ENCODE measurements at regions not wholly inside any gene's neighbourhood (a gene's known extent, or its start where the extent isn't known, plus 50 kb on each side); places are given as distances from the start of the nearest gene placed in this dataset.

DNA sequence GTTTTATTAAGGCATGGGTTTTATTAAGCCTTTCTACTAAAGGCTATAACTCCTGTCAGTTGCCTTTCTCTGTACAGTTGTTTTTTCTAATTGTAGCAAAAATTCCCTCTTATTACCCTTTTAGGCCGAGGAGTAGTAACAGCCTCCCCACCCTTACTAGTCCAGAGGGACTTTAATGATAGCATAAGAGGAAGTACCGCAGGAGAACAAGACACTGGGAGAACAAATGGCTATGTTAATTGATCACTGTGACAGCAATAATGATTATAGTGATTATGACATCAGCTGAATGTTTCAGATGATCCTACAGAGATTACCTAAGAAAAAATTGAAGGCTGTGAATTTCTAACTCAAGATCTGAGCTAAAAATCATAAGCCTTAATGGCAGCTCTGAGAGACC is 383.0 kb upstream of the PTBP2 start:
- TF ChIP-seq POLR2AphosphoS5 (IDR thresholded peaks at IDR 0.05; ENCODE audit: insufficient read depth, low read depth, low read length), result no peak
- TF ChIP-seq, protein P1, sequence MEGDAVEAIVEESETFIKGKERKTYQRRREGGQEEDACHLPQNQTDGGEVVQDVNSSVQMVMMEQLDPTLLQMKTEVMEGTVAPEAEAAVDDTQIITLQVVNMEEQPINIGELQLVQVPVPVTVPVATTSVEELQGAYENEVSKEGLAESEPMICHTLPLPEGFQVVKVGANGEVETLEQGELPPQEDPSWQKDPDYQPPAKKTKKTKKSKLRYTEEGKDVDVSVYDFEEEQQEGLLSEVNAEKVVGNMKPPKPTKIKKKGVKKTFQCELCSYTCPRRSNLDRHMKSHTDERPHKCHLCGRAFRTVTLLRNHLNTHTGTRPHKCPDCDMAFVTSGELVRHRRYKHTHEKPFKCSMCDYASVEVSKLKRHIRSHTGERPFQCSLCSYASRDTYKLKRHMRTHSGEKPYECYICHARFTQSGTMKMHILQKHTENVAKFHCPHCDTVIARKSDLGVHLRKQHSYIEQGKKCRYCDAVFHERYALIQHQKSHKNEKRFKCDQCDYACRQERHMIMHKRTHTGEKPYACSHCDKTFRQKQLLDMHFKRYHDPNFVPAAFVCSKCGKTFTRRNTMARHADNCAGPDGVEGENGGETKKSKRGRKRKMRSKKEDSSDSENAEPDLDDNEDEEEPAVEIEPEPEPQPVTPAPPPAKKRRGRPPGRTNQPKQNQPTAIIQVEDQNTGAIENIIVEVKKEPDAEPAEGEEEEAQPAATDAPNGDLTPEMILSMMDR (IDR thresholded peaks at IDR 0.05; ENCODE audit: extremely low read depth in 1 of 2, insufficient read depth in 1 of 2, low read depth in 1 of 2, low read length in 2 of 2), result no peak
- no peak for TF ChIP-seq MYC (IDR thresholded peaks at IDR 0.05; ENCODE audit: low read depth, low read length)
- TF ChIP-seq POLR2A (IDR thresholded peaks at IDR 0.05; ENCODE audit: low read depth, low read length), result no peak

Data from endothelial cell of umbilical vein (primary cell).